NB4 (cell line): ENCODE measurements at regions not wholly inside any gene's neighbourhood (a gene's known extent, or its start where the extent isn't known, plus 50 kb on each side); places are given as distances from the start of the nearest gene placed in this dataset.

Experiments
- MYC ChIP-seq: IDR thresholded peaks from 2 replicates; pipeline ENCODE4 v1.6.1; 2011; ENCODE audit warnings: low read depth, low read length
- POLR2A ChIP-seq: IDR thresholded peaks from 2 replicates; pipeline ENCODE4 v1.6.1; 2011; ENCODE audit warnings: mild to moderate bottlenecking; ENCODE audit not compliant: insufficient read length; ENCODE audit errors: extremely low read depth
- TF ChIP-seq, protein P1 (sequence below): IDR thresholded peaks from one replicate; pipeline ENCODE4 v1.5.1; 2012; ENCODE audit warnings: low read depth, low read length

DNA sequence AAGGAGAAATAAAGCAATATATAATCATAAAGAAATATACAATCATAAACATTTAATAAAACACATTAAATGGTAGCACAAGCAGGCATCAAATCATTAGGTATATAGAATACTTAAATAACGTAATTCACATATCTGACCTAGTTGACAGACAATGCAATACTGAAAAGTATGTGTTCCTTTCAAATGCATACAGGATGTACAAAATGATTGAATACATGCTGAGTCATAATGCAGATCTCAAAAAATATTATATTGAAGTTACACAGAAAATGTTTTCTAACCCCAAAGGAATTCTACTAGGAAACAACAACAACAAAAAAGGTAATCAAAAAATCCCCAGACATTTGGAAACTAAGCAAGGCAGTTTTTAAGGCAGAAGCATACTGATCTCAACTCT lies 1072.0 kb upstream of the INTU start:
- TF ChIP-seq POLR2A = no peak
- TF ChIP-seq, protein P1, sequence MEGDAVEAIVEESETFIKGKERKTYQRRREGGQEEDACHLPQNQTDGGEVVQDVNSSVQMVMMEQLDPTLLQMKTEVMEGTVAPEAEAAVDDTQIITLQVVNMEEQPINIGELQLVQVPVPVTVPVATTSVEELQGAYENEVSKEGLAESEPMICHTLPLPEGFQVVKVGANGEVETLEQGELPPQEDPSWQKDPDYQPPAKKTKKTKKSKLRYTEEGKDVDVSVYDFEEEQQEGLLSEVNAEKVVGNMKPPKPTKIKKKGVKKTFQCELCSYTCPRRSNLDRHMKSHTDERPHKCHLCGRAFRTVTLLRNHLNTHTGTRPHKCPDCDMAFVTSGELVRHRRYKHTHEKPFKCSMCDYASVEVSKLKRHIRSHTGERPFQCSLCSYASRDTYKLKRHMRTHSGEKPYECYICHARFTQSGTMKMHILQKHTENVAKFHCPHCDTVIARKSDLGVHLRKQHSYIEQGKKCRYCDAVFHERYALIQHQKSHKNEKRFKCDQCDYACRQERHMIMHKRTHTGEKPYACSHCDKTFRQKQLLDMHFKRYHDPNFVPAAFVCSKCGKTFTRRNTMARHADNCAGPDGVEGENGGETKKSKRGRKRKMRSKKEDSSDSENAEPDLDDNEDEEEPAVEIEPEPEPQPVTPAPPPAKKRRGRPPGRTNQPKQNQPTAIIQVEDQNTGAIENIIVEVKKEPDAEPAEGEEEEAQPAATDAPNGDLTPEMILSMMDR = no peak
- no peak for TF ChIP-seq MYC
